NOMO-1 (cell line): ENCODE measurements at regions not wholly inside any gene's neighbourhood (a gene's known extent, or its start where the extent isn't known, plus 50 kb on each side); places are given as distances from the start of the nearest gene placed in this dataset.

Experiments
- DNase-seq, 2 experiments: peaks; one replicate each; lab custom pipeline; 2025; ENCODE audit not compliant: unreplicated experiment in 2 of 2; lab: John Stamatoyannopoulos, UW

DNA sequence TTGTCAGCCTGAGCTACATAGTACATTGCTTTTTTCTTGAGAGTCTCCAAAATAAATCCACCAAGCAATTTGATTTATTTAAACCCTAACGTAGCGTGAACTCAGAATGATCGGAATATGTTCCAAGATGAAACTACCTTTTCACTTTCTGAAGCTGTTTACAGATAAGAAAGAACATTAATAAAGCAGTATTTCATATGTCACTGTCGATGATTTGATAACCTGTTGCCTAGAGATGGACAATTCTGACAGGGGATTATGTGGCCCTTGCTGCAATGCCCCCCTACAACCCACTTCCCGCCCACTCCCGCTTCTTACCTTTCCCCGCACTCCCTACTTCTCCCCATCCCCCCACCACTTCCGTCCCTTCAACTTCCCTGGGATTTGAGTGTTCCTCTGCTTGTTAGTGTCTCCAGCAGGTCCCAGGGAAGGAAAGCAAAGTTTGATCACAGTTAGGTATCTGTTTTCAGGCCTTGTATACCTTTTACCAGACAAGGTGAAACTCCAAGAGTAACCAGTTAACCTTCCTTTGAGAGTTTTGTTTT, 229.2 kb upstream of the HMGA2 start:
- no peak for DNase-seq

DNA sequence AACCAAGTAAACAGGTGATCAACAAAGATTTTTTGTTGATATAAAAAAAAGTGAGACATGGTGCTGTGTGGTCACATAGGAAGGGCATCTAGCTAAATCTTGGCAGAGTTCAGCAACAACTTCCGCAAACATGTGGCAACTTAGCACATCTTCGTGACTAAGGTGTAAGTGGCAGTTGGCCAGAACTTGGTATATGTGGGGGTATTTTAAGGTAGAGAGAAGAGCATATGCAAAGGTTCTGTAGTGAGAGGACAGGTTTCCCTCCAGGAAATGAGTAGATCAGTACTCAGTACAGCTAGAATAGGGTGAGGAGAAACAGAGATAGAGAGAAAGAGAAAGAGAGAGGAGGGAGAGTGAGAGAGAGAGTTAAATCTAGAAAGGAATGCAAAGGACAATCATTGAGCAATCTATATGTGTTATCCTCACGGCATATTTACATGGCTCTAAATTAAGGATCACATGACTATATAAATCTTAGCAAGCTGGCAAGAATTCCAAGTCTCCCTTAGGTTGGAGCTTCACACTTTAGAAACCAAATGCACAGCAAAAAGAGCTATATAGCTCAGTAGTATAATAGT, 227.7 kb upstream of the HMGA2 start:
- no peak for DNase-seq

DNA sequence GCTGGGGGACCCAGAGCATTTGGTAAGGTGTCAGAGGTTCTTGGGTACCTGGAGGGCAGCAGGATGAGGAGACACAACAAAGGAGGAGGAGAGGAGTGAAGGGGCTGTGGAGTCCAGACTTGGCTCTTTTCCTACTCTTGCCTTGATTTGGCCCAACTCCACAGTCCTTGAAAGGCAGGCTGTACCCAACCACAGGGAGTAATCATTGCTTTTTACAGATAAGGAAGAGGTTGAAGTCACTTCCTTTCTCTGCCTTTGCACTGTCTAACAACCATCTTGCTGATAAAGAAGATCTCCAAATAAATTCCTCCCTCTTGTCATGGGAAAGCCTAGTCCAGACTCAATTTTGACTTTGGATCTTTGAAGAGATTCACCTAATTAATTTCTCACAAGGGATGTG, 226.8 kb upstream of the HMGA2 start:
- DNase-seq, result no peak

DNA sequence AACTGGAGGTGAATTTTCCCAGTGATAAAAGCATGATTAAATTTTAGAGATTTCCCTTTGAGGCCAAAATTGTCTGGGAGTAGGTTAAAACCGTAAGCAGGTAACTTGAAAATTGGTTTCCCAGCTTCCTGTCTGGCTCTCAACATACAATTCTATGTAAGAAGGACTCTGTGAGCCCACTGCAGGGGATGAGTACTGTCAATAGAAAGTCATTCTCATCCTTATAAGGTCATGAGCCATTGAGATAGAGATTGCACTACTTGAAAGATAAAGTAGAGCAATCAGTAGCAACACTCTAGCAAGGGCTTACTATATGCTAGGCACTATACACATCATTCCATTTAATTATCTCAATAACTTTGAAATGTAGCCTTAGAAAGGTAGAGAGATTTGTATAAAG, 225.6 kb upstream of the HMGA2 start:
- DNase-seq, result no peak

DNA sequence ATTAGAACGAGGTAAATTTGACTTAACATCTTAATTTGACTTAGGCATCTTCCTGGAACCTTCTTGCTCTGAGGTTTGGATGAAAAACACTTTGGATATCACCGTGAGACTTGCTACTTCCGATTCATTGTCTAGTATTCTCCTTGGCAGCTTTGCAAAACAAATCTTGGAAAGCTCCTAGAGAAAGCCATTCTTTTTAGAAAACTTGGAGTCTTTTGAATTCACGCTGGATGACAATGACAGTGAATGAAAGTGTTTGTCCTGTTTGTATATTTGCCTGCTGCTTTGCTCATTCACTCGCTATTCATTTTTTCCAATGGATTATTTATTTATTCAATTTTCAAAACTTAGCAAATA, 222.1 kb upstream of the HMGA2 start:
- DNase-seq, result no peak

DNA sequence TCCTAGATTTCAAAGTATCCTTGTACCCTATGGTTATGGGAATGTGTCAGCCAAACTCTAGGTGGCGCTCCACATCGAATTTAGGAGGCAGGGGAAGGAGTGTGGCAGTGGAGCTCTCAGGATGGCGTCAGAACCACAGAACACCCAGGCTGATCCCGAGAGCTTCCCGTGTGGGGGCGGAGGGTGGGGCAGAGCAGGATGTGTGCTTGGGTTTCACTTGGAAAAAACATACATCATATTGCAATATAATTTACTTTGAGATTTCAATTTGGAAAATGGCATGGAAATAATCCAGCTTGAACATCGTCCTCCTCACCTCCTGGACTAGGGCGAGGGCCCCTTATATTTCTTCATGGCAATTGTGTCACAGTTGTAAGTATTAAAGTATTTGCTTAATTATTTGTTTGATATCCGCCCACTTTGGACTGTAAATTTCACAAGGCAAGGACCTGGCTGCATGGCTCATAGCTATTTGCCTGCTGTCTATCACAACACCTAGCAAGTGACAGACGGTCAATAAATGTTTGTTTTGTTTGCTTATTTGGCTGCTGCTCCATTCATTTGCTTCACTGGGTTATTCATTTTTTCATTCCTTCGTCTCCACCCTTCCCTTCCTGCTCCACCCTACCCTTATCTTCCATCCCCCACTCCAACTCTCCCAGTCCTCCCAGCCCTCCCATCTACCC, 221.5 kb upstream of the HMGA2 start:
- DNase-seq, result peak; percentile 40 to 44

DNA sequence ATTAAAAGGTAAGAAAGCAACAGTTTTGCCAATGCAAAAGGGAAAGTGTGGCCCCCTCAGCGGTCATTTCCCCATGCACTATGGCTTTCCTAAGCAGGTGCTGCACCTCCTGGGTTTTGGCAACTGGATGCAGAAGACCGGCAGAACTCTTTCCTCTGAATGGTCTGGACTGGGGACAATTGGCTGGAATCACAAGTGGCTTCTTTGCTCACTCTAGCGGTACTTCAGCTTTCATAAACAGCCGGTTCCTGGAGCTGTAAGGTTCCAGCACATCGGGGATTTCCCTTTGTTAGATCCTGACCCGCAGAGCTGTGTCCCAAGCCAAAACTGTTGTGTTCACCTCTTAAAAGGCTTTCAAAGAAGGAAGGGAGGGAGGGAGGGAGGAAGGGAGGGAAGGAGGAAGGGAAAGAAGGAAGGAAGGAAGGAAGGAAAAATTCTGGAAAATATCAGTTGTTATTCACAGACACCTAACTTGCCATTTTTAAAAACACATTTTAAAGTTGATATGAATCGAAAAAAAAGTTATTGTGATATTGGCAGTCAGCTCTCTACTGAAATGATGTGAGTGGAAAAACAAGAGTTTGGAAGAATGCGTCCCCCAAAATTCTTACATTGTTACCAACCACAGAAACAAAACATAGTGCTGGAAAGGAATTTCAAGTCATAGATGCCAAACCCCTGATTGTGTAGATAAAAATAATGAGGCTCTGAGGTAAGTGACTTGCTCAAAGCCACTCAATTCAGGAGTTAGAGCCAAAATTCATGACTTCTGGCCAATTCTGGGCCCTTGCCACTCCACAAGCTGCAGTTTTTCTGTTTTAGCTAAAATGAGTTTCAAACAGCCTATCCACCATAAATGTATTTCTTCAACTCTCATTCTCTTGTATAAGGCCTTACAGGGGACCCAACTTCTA, 220.6 kb upstream of the HMGA2 start:
- DNase-seq, result no peak

DNA sequence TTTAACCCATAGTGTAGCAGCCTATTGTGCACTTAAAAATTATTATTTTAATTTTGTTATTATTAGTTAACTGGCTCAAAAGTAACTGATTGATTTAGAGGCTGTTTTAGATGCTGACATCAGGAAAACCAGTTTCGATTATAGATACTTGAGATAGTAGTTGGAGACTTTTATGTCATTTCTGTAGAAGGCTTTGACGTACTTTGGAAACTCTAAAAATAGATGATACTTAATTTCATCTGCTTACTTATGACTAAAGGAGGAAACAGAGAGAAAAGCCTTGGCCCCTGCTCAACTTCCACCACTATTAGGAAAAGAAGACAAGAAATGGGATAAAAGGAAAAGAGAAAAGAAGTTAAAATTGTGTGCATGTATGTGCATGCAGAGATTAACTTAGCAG, 219.3 kb upstream of the HMGA2 start:
- no peak for DNase-seq

DNA sequence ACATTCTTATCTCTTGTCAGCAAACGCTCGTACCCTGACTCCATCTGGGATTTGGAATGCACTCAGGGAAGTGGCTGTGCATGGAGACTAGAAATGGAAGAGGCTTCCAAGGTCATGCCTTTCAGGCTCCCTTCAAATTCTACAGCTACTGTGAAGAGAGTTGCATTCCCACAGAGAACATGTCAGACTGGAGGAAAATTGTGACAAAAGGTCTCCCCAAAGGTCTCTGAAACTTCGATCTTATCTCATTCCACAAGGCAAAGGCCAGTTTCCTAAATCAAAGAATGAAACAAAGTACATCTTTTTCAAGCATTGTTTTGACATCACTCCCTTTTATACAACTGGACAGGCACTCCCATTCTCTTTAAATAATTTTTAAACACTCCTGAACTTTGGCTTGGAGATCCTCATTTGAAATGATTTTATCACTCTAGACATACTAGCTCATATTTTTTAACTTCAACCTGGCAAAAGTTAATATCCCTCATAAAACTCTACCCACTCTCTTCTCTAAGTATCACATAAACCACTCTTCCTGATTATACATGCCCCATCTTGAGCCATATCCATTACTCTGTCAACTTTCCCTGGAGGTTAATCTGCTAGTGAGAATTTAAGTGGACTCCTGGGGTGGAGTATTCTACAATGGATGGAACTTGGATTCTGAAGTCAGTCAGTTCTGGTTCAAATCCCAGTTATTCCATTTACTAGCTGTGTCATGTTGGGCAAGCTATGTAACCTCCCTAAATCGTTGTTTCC, 218.1 kb upstream of the HMGA2 start:
- DNase-seq, result no peak

DNA sequence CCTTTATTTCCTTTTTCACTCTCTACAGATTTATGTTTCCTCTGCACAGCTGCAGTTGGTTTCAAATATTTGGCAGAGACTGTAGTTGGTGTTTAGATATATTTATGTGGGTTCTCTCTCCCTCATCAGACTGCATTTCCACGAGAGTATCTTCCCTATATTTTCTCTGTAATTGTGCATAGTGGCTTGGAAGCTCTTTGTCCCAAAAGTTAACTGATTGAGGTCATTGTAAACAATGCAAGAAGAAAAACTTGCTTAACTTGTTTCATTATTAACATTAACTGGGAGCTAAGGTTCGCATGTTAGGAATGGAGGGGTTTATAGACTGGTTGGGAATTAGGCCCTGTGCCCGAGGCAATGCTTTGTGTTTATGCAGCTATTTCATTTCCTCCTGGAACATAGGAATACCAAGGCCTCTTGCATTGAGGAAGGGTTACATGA, 216.9 kb upstream of the HMGA2 start:
- no peak for DNase-seq

DNA sequence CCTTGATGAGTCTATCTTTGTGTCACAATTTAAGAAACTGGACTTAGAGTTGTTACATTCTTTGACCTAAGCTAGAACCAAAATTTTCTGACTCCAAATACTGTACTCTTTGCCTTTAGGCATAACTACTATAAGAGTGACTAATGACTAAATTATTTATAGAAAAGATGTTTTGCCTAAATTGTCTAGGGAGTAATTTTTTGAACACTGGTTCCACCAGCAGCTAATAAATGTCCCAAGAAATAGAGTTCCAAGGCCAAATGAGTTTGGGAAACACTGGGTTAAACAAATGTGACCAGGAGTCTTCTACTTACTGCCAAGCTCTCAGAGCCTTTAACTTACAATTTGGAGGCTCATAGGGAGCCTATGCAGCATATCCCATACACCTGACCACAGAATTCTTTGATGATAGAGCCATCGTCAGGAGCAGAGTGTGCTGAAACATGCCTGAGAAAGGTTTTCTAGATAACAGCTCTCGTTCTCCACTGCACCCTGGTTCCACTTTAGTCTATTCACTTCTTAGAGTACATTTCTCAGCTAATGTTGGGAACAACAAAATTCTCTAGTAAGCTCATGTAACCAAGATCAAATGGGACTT, 215.9 kb upstream of the HMGA2 start:
- no peak for DNase-seq

DNA sequence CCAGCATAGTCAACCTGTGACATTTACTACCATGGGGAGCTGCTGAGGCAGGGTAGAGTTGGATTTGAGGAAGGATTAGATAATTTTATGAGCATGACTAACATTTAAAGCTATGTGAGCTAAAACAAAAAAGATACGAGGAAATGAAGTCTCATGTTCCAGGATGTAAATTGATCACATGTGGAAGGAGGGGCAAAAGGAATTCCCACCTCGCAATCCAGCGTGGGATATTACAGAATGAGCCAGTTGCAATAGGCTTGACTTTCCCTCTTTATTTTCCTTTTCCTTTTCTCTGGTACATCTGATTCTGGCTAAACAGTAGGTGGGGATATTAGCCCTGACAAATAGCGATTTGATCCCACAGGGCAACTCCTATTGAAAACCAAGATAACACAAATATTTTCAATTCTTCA, 214.9 kb upstream of the HMGA2 start:
- no peak for DNase-seq

DNA sequence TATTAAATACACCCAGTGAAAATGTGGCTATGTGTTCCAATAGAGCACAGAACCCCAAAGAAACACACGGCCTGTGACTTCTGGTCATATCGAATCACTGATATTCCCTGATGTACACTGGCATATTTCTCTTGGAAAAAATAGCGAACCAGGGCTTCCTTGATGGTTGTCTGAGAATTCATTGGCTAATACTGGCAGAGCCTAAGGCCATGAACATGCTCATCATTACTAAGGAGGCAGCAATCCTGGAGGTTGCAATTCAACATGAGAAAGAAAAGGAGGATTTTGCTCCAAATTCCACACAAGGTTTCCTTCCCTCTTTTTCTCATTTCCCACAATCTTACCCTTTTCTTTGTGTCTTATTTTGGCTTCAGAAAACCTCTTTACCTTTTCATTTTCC, 212.9 kb upstream of the HMGA2 start:
- DNase-seq, result no peak

DNA sequence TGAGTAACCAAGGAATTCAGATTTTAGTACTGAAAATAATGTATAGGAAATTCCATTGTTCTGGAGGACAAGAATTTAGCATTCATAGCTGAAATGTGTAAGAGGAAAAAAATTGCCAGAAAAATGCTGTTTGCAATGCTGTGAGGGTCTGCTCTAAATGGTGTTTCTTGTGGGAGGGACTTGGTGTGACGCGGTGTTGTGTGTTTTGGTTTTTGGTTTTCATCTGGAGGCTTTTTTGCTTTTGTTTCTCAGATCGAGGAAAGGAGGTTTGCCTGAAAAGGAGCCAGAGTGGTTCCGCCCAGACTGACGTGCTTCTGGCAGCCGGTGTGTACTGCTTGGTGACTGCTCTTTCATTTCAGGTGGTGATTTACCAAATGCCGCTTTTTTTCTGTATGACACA, 211.8 kb upstream of the HMGA2 start:
- no peak for DNase-seq

DNA sequence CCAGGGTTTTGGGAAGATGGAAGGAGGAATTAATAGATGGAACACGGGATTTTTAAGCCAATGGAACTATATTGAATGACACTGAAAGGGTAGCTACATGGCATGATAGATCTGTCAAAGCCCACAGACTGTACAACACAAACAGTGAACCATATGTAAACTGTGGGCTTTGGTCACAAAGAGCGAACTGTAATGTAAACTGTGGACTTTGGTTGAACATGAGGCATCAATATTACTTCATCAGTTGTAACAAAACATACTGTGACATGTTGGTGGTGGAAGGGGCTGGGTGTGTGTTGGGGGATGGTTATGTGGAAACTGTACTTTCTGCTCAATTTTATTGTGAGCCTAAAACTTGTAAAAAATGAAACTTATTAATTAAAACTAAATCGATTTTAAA, 210.6 kb upstream of the HMGA2 start:
- no peak for DNase-seq

DNA sequence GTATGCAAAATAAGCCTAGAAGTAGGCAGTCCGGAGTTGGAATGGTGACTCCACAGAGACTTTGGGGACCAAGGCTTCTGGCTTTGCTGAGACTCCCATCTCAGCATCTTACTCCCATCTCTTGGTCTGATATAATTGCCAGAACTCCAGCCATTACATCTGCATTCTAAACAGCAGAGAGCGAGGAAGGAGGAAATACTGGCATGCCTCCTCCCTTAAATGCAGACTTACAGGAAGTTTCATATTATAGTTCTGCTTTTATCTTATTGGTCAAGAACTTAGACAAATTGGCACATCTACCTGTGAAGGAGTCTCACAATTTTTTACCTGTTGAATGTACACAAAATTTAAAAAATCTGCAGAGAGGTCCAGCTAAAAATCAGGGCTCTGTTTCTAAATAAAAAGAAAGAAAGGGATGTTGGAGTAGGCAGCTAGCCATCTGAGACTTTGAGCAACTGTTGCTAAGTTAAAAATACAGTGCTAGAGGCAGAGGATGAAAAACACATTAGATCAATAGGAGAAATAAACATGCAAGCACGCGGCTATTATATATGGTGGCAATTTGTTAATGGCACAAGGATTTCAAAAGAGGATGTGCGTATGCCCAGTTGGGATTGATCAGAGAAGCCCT, 209.9 kb upstream of the HMGA2 start:
- peak in 1 of 2 experiments; percentile 14 for DNase-seq

DNA sequence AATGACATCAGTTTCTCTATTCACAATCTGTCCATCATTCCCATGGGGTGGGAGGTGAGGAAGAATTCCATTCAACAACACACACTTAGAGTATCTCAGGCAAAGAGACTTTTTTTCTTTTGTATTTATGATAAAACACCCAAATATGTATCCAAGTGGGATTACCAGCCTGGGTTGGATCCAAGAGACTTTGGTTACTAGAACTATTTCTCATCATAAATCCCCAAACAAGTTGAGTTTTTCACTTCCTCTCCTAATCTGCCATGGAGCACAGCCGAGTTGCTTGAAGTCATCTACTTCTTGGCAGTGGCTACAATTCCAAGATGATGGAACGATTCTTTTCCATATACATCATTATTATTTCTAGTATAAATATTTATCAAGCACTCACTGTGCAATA, 209.2 kb upstream of the HMGA2 start:
- no peak for DNase-seq

DNA sequence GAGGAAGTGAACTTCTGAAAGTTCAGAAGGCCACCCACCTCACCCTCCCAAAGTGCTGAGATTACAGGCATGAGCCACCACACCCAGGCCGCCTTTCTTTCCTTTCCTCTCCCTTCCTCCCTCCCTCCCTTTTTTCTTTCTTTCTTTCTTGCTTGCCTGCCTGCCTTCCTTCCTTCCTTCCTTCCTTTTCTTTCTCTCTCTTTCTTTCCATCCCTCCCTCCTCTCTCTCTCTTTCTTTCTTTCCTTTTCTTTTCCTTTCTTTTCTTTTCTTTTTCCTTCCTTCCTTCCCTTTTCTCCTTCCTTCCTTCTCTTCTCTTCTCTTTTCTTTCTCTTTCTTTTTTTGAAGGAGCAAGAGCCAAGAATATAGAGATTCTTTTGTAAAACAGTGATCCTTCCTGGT, 208.3 kb upstream of the HMGA2 start:
- no peak for DNase-seq

DNA sequence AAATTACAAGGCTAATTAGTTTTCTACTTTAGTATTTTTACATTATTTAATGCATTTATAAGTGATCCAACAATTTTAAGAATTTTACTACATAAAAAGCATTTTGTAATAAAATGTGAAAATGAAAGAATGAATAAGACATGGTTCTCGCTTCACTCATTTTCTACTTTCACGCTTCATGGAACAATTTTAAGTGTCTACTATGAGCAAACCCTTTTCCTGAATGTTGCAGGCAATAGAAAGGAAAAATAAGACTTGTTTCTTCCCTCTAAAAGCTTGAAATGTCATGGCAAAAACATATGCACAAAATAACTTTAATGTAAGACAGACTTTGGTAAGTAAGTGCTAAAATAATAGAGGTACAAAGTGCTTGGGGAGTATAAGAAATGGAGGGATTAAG, 205.7 kb upstream of the HMGA2 start:
- no peak for DNase-seq

DNA sequence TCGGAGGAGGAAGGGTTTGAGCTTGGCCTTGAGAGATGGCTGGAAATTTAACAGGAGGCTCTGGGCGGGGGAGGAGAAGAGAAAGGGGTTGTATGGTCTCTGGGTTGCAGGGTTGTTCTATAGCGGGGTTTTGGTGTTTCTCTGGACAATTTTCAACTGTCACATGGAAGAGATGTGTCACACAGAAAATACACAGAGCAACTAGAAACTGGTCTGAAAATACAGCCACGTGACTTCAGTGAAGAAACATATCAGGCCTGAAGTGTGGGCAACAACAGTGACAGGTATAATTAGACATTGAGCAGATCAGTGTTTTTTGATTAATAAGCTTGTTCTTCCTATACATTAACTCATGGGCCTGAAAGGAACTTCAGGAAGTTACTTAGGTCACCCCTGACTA, 205.3 kb upstream of the HMGA2 start:
- no peak for DNase-seq
